Neuronal stem cell (in vitro differentiated cells): ENCODE measurements at regions not wholly inside any gene's neighbourhood (a gene's known extent, or its start where the extent isn't known, plus 50 kb on each side); places are given as distances from the start of the nearest gene placed in this dataset.

ENCODE experiments used
- DNase-seq: peaks from one replicate; pipeline ENCODE4 v3.0.0-alpha.2; 2013; ENCODE audit warnings: low spot score
- H2AFZ ChIP-seq: one replicate; pipeline ENCODE4 v1.6.1; 2013; ENCODE audit warnings: mild to moderate bottlenecking, low read length, inconsistent platforms
- H2AK5ac ChIP-seq: 2 replicates; pipeline ENCODE4 v1.6.1; 2013; ENCODE audit warnings: low read depth, mild to moderate bottlenecking, inconsistent platforms, low read length, moderate library complexity, mixed read lengths
- H2BK120ac ChIP-seq: 2 replicates; pipeline ENCODE4 v1.6.1; 2013; ENCODE audit warnings: low read depth, mild to moderate bottlenecking, inconsistent platforms, low read length, moderate library complexity, mixed read lengths
- H2BK12ac ChIP-seq: one replicate; pipeline ENCODE4 v1.6.1; 2013; ENCODE audit warnings: low read length, inconsistent platforms
- H2BK15ac ChIP-seq: 2 replicates; pipeline ENCODE4 v1.6.1; 2013; ENCODE audit warnings: mild to moderate bottlenecking, low read length, inconsistent platforms, mixed read lengths
- H2BK5ac ChIP-seq: one replicate; pipeline ENCODE4 v1.6.1; 2013; ENCODE audit warnings: inconsistent platforms, mild to moderate bottlenecking, low read length, moderate library complexity
- H3K14ac ChIP-seq: one replicate; pipeline ENCODE4 v1.6.1; 2013; ENCODE audit warnings: low read length, inconsistent platforms
- H3K18ac ChIP-seq: 2 replicates; pipeline ENCODE4 v1.6.1; 2013; ENCODE audit warnings: low read length, inconsistent platforms
- H3K23ac ChIP-seq: 2 replicates; pipeline ENCODE4 v1.6.1; 2013; ENCODE audit warnings: low read depth, mild to moderate bottlenecking, mixed read lengths, low read length, inconsistent platforms; ENCODE audit not compliant: poor library complexity
- H3K27ac ChIP-seq: replicated peaks from 3 replicates; pipeline ENCODE4 v1.5.1; 2013; ENCODE audit warnings: low read length, inconsistent platforms
- H3K27me3 ChIP-seq, 3 experiments: 2 replicates each; pipeline ENCODE4 v1.6.1; 2013; ENCODE audit warnings: low read length in 3 of 3, mild to moderate bottlenecking in 2 of 3, inconsistent platforms in 1 of 3, low read depth in 1 of 3, mixed read lengths in 1 of 3, moderate library complexity in 1 of 3; ENCODE audit not compliant: control insufficient read depth in 3 of 3, insufficient read depth in 3 of 3
- H3K36me3 ChIP-seq, 2 donors: replicated peaks in 1 of 2; 2 replicates each; pipeline ENCODE4 v1.6.1; 2013; ENCODE audit warnings: low read length in 2 of 2; ENCODE audit not compliant: control insufficient read depth in 2 of 2, insufficient read depth in 2 of 2
- H3K4ac ChIP-seq: 2 replicates; pipeline ENCODE4 v1.6.1; 2013; ENCODE audit warnings: inconsistent platforms, mild to moderate bottlenecking, low read length, moderate library complexity
- H3K4me1 ChIP-seq, 2 donors: 1 replicate in 1 of 2; 2 replicates in 1 of 2; pipeline ENCODE4 v1.6.1; 2013; ENCODE audit warnings: low read length in 2 of 2, low read depth in 1 of 2; ENCODE audit not compliant: control insufficient read depth in 2 of 2, insufficient read depth in 1 of 2
- H3K4me2 ChIP-seq: one replicate; pipeline ENCODE4 v1.6.1; 2013; ENCODE audit warnings: mild to moderate bottlenecking, low read length, inconsistent platforms; ENCODE audit not compliant: insufficient read depth, poor library complexity, severe bottlenecking
- H3K4me3 ChIP-seq, 2 donors: 2 replicates each; pipeline ENCODE4 v1.5.1; 2013; ENCODE audit warnings: low read length in 2 of 2, mild to moderate bottlenecking in 2 of 2, inconsistent platforms in 1 of 2, moderate library complexity in 1 of 2
- H3K79me1 ChIP-seq: one replicate; pipeline ENCODE4 v1.6.1; 2013; ENCODE audit warnings: low read depth, mild to moderate bottlenecking, inconsistent platforms, low read length, moderate library complexity
- H3K9ac ChIP-seq: one replicate; pipeline ENCODE4 v1.6.1; 2013; ENCODE audit warnings: mild to moderate bottlenecking, low read depth, low read length, inconsistent platforms; ENCODE audit not compliant: poor library complexity
- H3K9me3 ChIP-seq, 2 donors: replicated peaks in 1 of 2; 2 replicates each; pipeline versions ENCODE3 to v1.6.1; 2013; ENCODE audit warnings: low read length in 2 of 2, mild to moderate bottlenecking in 2 of 2, inconsistent platforms in 1 of 2, low read depth in 1 of 2, mixed read lengths in 1 of 2, moderate library complexity in 1 of 2; ENCODE audit not compliant: control insufficient read depth in 2 of 2, insufficient read depth in 1 of 2
- H4K8ac ChIP-seq: one replicate; pipeline ENCODE4 v1.6.1; 2013; ENCODE audit warnings: low read depth, mild to moderate bottlenecking, inconsistent platforms, low read length, moderate library complexity
- H4K91ac ChIP-seq: one replicate; pipeline ENCODE4 v1.6.1; 2013; ENCODE audit warnings: low read length, low read depth, mild to moderate bottlenecking, inconsistent platforms; ENCODE audit not compliant: poor library complexity
- WGBS, 2 donors: extraction: QIAGEN DNeasy Blood & Tissue Kit; methylation state at CpG; one replicate each; pipeline ENCODE4 v1.1.7; 2013; ENCODE audit warnings: missing lambda C conversion rate in 2 of 2, mixed read lengths in 1 of 2; ENCODE audit not compliant: insufficient read length in 2 of 2, insufficient replicate concordance in 1 of 2; ENCODE audit errors: extremely low coverage in 2 of 2; 5-methylcytosine and 5-hydroxymethylcytosine counted together

DNA sequence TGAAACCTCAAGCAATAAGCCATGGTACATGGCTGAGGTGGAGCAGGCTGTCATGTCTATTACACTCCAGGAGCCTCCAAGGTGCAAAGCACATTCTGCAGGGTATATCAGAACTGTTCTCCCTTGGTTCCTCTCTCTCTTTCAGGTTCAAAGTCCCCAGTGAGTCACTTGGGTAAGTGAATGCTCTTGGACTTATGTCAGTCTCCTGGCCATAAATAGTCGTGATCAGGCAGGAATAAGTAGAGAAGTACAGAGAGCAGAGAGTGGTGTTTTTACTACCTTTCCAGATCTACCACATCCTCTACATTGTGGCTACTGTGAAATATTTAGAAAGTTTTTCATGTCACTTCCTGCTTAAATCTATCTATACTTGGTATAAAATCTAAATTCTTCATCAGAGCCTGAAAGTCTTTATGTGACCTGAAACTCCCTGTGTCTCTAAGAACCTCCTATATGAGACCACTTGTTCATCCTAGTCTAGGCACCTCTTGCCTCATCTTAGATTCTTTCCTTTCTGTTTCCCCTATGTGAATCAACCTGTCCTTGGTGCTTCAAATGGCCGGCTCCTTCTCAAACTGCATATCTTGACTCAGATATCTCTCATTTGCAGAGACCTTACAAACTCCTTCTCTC lies 1077.6 kb upstream of the MAP3K7 start:
- H3K27ac ChIP-seq: no peak overlapping the region
- WGBS, 2 donors: no CpG with 5 or more reads among the region's 2 CpGs

DNA sequence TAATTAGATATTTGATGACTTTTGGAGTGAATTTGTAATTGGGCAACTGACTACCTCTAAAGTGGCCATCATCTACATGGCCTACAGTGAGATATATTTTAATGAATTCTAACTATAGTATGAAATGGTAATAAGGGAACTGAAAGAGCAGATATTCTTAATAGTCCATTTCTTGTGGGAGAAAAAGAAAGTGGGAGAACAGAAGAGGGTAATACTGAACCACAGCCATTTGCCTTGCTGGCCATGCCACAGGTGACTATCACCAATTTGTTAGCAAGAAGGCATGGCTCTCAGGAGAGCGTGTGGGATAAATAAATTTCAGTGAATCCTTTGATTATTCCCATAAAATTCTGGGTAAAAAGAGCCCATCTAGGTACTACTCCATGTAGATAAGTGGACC lies 1074.0 kb upstream of the MAP3K7 start:
- H3K14ac ChIP-seq: no peak overlapping the region
- WGBS, 2 donors: no CpG with 5 or more reads among the region's 1 CpG
- H3K18ac ChIP-seq: no peak overlapping the region
- no peak overlapping the region for H3K4me3 ChIP-seq
- no peak overlapping the region for H2BK120ac ChIP-seq
- no peaks in the 10 kb centered on the region for H3K36me3 ChIP-seq
- no peak overlapping the region for H2AFZ ChIP-seq
- no peak overlapping the region for H3K23ac ChIP-seq
- H4K8ac ChIP-seq: no peak overlapping the region
- H3K4ac ChIP-seq: no peak overlapping the region
- H4K91ac ChIP-seq: no peak overlapping the region
- DNase-seq: no peak
- peaks cover 0 to 5% of the 10 kb centered on the region in 2 donors for H3K4me1 ChIP-seq
- no peaks in the 10 kb centered on the region for H3K9me3 ChIP-seq
- no peak overlapping the region for H3K9ac ChIP-seq
- no peak overlapping the region for H3K4me2 ChIP-seq
- no peak overlapping the region for H2BK15ac ChIP-seq
- no peak overlapping the region for H3K27ac ChIP-seq
- no peak overlapping the region for H2BK12ac ChIP-seq
- H2BK5ac ChIP-seq: no peak overlapping the region
- H3K27me3 ChIP-seq: no peaks in the 10 kb centered on the region
- H3K79me1 ChIP-seq: peaks cover 3% of the 10 kb centered on the region
- H2AK5ac ChIP-seq: no peak overlapping the region

More for the DNA sequence above, 1077.6 kb upstream of the MAP3K7 start:
- H3K18ac ChIP-seq: no peak overlapping the region
- no peaks in the 10 kb centered on the region for H3K36me3 ChIP-seq
- no peak overlapping the region for H2BK15ac ChIP-seq
- no peak overlapping the region for H2BK120ac ChIP-seq
- no peak overlapping the region for H2BK5ac ChIP-seq
- no peak overlapping the region for H3K4me3 ChIP-seq
- peaks cover 3% of the 10 kb centered on the region for H3K79me1 ChIP-seq
- no peak overlapping the region for H2AK5ac ChIP-seq
- no peak overlapping the region for H4K91ac ChIP-seq
- no peak overlapping the region for H2BK12ac ChIP-seq
- H3K9me3 ChIP-seq: no peaks in the 10 kb centered on the region
- H3K4me2 ChIP-seq: no peak overlapping the region
- DNase-seq: no peak
- no peak overlapping the region for H4K8ac ChIP-seq
- no peak overlapping the region for H2AFZ ChIP-seq
- no peak overlapping the region for H3K4ac ChIP-seq
- H3K4me1 ChIP-seq: peaks cover 0 to 3% of the 10 kb centered on the region in 2 donors
- H3K9ac ChIP-seq: no peak overlapping the region
- no peak overlapping the region for H3K23ac ChIP-seq
- H3K14ac ChIP-seq: no peak overlapping the region
- H3K27me3 ChIP-seq: no peaks in the 10 kb centered on the region

DNA sequence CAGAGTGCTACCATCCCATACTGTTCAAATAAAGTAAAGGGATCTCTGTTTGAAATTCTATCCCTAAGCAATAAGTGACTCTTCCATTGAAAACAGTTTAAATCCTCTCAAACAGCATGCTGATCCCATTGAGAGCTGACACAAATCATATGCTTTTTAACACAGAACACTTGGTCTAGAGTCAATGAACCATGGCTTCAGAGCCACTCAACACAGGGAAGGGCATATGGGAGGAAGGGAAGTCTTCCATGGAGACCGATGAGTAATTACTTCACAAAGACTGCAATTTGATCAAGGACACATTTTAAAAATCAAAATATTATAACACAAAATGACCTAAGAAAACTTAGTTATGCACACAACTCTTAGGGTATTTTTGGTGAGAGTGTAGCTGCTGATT lies 1073.0 kb upstream of the MAP3K7 start:
- no peak for DNase-seq
- Histone ChIP-seq H2BK12ac (no peak overlapping the region), H2BK5ac (no peak overlapping the region), H4K91ac (no peak overlapping the region), H3K18ac (no peak overlapping the region), H2BK120ac (no peak overlapping the region), H3K9me3 (no peaks in the 10 kb centered on the region), H3K9ac (no peak overlapping the region), H3K27ac (no peak overlapping the region), H3K27me3 (no peaks in the 10 kb centered on the region), H2AK5ac (no peak overlapping the region), H3K14ac (no peak overlapping the region), H3K79me1 (peaks cover 3% of the 10 kb centered on the region), H3K23ac (no peak overlapping the region), H2BK15ac (no peak overlapping the region), H4K8ac (no peak overlapping the region), H3K36me3 (no peaks in the 10 kb centered on the region), H3K4me3 (no peak overlapping the region), H3K4me1 (peaks cover 0 to 5% of the 10 kb centered on the region in 2 donors), H3K4ac (no peak overlapping the region), H2AFZ (no peak overlapping the region), H3K4me2 (no peak overlapping the region)
- no CpG with 5 or more reads among the region's 1 CpG for WGBS, 2 donors

DNA sequence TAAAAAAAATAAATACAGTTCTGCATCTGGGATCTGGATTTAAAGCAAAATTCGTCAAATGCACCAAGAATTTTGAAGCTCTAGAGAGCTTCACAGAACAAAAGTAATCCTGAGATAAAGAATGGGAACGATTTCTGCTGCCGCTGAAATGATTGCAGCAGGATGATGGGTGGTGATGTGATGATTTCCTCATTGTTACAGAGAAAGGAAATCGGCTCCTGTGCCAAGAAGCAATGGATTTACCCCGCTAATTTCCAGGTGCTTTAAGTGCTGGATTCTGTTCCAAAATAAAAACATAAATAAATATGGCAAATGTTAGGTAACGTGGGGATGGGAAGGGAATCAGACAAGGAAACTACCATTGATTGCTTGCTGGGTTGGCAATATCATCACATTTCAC lies 1067.9 kb upstream of the MAP3K7 start:
- H2AFZ ChIP-seq: no peak overlapping the region
- no peak overlapping the region for H3K14ac ChIP-seq
- no peak overlapping the region for H3K23ac ChIP-seq
- H3K18ac ChIP-seq: no peak overlapping the region
- no peaks in the 10 kb centered on the region for H3K36me3 ChIP-seq
- H3K4me3 ChIP-seq: no peak overlapping the region
- DNase-seq: no peak
- no peak overlapping the region for H4K91ac ChIP-seq
- H2BK5ac ChIP-seq: no peak overlapping the region
- no peaks in the 10 kb centered on the region for H3K79me1 ChIP-seq
- no peak overlapping the region for H4K8ac ChIP-seq
- H3K4me2 ChIP-seq: no peak overlapping the region
- no peak overlapping the region for H2BK12ac ChIP-seq
- WGBS, 2 donors: no CpG with 5 or more reads among the region's 6 CpGs
- no peak overlapping the region for H2BK15ac ChIP-seq
- no peak overlapping the region for H2BK120ac ChIP-seq
- no peaks in the 10 kb centered on the region for H3K9me3 ChIP-seq
- no peak overlapping the region for H3K27ac ChIP-seq
- H3K9ac ChIP-seq: no peak overlapping the region
- H3K4ac ChIP-seq: no peak overlapping the region
- H2AK5ac ChIP-seq: no peak overlapping the region
- H3K4me1 ChIP-seq: peaks cover 7 to 9% of the 10 kb centered on the region in 2 donors
- H3K27me3 ChIP-seq: no peaks in the 10 kb centered on the region
